Coronary artery (tissue), 2 donors: ENCODE measurements at regions not wholly inside any gene's neighbourhood (a gene's known extent, or its start where the extent isn't known, plus 50 kb on each side); places are given as distances from the start of the nearest gene placed in this dataset.

ENCODE experiments used
- DNase-seq: peaks from one replicate; pipeline ENCODE4 v3.0.0-alpha.2; 2017; ENCODE audit warnings: low spot score
- H3K27ac ChIP-seq, 2 donors: fragments of 200-600 bp; sonication (generic); one replicate each; pipeline ENCODE4 v1.5.1; 2016 to 2019
- H3K4me3 ChIP-seq: fragments of 200-600 bp; sonication (generic); 2 replicates; pipeline ENCODE4 v1.5.1; 2016; ENCODE audit warnings: mild to moderate bottlenecking, moderate library complexity
- CTCF ChIP-seq: fragments of 200-600 bp; sonication (generic); IDR thresholded peaks from one replicate; pipeline ENCODE4 v1.5.1; 2019; ENCODE audit warnings: antibody characterized with exemption

DNA sequence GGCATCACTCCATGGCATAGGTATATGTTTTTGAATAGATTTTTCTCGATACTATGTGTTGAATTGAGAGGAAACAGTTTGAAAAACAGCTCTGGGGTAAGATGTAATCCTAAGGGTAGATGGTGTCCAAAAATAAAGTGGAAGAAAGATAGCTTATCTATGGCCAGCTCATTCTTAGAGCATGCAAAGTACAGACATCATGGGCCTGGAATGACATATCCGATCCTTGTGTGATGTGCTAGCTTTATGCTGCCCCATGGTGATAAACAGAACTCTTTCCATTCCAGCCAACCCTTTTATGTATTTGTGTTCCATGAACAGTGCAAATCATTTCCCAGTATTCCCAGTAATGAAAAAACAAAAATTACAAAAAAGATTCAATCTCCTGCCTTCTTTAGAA, 390.2 kb upstream of the NXPH2 start:
- H3K27ac ChIP-seq, result no peak overlapping the region
- no peak for TF ChIP-seq CTCF
- H3K4me3 ChIP-seq, result no peak overlapping the region
- no peak for DNase-seq

DNA sequence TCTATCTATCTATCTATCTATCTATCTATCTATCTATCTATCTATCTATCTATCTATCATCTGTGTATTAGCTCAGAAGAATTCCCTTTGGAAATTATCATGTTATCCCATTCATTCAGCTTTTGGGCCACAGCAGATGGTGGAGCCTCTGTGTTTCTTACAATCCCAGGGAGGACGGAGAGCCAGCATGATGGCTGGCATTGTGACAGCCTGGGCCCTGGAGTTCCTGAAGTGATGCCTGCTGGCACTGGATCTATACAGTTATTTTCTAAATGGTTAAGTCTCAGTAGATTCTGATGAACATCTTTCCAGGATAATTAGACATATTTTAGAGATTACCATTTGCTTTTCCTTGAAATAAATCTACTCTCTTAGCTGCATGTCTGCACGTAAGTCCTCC, 385.4 kb upstream of the NXPH2 start:
- no peak overlapping the region for H3K4me3 ChIP-seq
- TF ChIP-seq CTCF, result no peak
- no peak for DNase-seq
- no peak overlapping the region for H3K27ac ChIP-seq

DNA sequence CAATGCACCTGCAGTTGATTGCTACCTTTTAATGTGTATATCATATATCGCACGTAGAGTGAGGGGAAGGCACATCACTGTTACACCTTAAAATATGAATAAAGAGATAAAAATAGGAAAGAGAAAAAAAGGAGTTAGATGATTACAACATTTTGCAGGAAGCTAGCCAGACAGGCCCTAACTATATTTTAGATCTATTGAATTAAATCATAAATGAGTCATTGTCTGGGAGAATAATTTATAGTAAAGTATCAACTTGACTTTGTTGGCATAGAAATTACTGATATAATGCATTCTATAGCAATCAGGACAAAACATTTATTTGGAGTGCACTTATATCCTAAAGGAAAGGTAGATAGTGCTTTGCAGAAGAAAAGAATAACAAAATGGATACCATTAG, 384.9 kb upstream of the NXPH2 start:
- TF ChIP-seq CTCF, result no peak
- no peak for DNase-seq
- Histone ChIP-seq H3K4me3 (no peak overlapping the region), H3K27ac (no peak overlapping the region)

DNA sequence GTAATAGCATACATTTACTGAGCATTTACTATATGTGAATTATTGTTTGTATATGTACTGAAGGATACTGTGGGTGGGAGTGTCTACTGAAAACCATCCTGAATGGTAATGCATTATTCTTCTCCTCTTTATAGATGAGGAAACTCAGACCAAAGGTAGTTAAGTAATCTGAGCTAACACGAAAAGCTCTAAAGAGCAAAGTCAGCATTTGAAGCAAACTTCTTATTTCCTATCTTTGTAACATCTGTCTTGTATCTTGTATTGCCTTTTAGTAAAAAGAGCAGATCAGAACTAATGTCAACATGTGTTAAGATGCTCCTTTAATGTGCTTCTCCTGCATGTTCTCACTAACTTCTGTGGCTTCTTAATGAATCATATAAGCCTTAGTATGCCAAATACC, 382.8 kb upstream of the NXPH2 start:
- Histone ChIP-seq H3K27ac (no peak overlapping the region), H3K4me3 (no peak overlapping the region)
- DNase-seq, result no peak
- no peak for TF ChIP-seq CTCF

DNA sequence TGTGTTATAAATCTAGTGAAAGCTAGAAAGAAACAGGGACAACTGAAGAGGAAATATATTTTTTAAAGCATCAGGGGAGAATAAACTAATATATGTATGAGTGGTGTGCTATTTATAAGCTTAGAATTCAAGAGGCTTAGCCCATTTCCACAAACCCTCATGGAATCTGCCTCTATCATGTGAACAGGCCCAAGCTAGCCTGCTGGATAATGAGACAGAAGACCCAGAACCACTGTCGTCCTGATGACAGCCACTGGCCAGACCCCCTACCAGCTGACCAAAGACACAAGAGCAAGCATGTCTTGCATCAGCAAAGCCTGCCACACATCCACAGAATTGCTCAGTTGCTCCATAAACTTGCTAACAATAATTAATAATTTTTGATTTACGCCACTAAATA, 382.3 kb upstream of the NXPH2 start:
- no peak overlapping the region for H3K27ac ChIP-seq
- no peak for TF ChIP-seq CTCF
- H3K4me3 ChIP-seq, result no peak overlapping the region
- DNase-seq, result no peak

DNA sequence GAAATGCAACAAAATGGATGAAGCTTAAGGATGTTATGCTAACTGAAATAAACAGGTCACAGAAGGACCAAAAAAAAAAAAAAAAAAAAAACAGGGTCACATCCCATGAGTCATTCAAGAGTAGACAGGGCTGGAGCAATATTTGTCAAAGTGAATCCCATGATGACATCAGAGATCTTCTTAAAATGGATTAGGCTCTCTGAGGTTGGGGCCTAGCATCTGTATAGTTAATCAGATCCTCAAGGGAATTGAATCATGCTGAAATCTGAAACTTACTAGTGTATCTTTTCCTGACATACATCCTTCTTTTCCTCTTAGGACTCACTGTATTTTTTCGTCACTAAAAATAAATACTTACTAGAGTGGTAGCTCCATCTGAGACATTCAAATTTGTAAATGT, 380.6 kb upstream of the NXPH2 start:
- TF ChIP-seq CTCF, result no peak
- no peak for DNase-seq
- Histone ChIP-seq H3K27ac (no peak overlapping the region), H3K4me3 (no peak overlapping the region)

GRCh38 chr2:139159177-139159576, 379.0 kb upstream of the NXPH2 start:
- no peak for TF ChIP-seq CTCF
- DNase-seq, result no peak
- no peak overlapping the region for H3K27ac ChIP-seq
- no peak overlapping the region for H3K4me3 ChIP-seq
